ENCODE measurements at regions not wholly inside any gene's neighbourhood (a gene's known extent, or its start where the extent isn't known, plus 50 kb on each side); places are given as distances from the start of the nearest gene placed in this dataset.

GRCh38 chrX:113412106-113412505 is 571.5 kb upstream of the AMOT start:
- H3K36me3 ChIP-seq (ENCODE audit: insufficient read depth, insufficient read length, low read length) = no peaks in the 10 kb centered on the region
- H3K27me3 ChIP-seq (ENCODE audit: insufficient read depth, insufficient read length) = no peaks in the 10 kb centered on the region
- no peak overlapping the region for H3K9ac ChIP-seq (ENCODE audit: insufficient read length, low read depth)
- no peak overlapping the region for H3K4me3 ChIP-seq (ENCODE audit: insufficient read length, low read depth)
- no peaks in the 10 kb centered on the region for H3K9me3 ChIP-seq (ENCODE audit: insufficient read depth, low read length)
- TF ChIP-seq ZNF274 (IDR thresholded peaks at IDR 0.05; ENCODE audit: low read depth, low read length) (no peak), SUZ12 (IDR thresholded peaks at IDR 0.05; ENCODE audit: extremely low read depth, insufficient read depth, insufficient read length) (no peak), YY1 (IDR thresholded peaks at IDR 0.05; ENCODE audit: insufficient read depth, insufficient read length) (no peak)
- H3K4me1 ChIP-seq (ENCODE audit: insufficient read depth, insufficient read length) = no peaks in the 10 kb centered on the region
- DNase-seq (ENCODE audit: low read depth, low spot score) = no peak

- Histone ChIP-seq H3K9me3 (ENCODE audit: insufficient read depth, low read length) (peaks cover 5% of the 10 kb centered on the region; the same call in 1 of the 2 replicates), H3K4me3 (ENCODE audit: insufficient read length, low read depth) (no peak overlapping the region), H3K27me3 (ENCODE audit: insufficient read depth, insufficient read length) (no peaks in the 10 kb centered on the region), H3K9ac (ENCODE audit: insufficient read length, low read depth) (no peak overlapping the region), H3K36me3 (ENCODE audit: insufficient read depth, insufficient read length, low read length) (no peaks in the 10 kb centered on the region), H3K4me1 (ENCODE audit: insufficient read depth, insufficient read length) (no peaks in the 10 kb centered on the region)
- TF ChIP-seq SUZ12 (IDR thresholded peaks at IDR 0.05; ENCODE audit: extremely low read depth, insufficient read depth, insufficient read length) (no peak), YY1 (IDR thresholded peaks at IDR 0.05; ENCODE audit: insufficient read depth, insufficient read length) (no peak), ZNF274 (IDR thresholded peaks at IDR 0.05; ENCODE audit: low read depth, low read length) (no peak)
- no peak for DNase-seq (ENCODE audit: low read depth, low spot score)
Measured at GRCh38 chrX:113408843-113409242, 568.2 kb upstream of the AMOT start.

GRCh38 chrX:113400193-113400704 is 559.6 kb upstream of the AMOT start:
- Histone ChIP-seq H3K9ac (ENCODE audit: insufficient read length, low read depth) (no peak overlapping the region), H3K4me3 (ENCODE audit: insufficient read length, low read depth) (no peak overlapping the region)

GRCh38 chrX:113399506-113400192 is 559.0 kb upstream of the AMOT start:
- no peaks in the 10 kb centered on the region for H3K4me1 ChIP-seq (ENCODE audit: insufficient read depth, insufficient read length)
- H3K4me3 ChIP-seq (ENCODE audit: insufficient read length, low read depth) = no peak overlapping the region
- no peaks in the 10 kb centered on the region for H3K36me3 ChIP-seq (ENCODE audit: insufficient read depth, insufficient read length, low read length)
- DNase-seq (ENCODE audit: low read depth, low spot score) = no peak
- H3K27me3 ChIP-seq (ENCODE audit: insufficient read depth, insufficient read length) = no peaks in the 10 kb centered on the region
- TF ChIP-seq YY1 (IDR thresholded peaks at IDR 0.05; ENCODE audit: insufficient read depth, insufficient read length) = no peak
- TF ChIP-seq SUZ12 (IDR thresholded peaks at IDR 0.05; ENCODE audit: extremely low read depth, insufficient read depth, insufficient read length) = no peak
- peaks cover 47% of the 10 kb centered on the region for H3K9me3 ChIP-seq (ENCODE audit: insufficient read depth, low read length)
- no peak overlapping the region for H3K9ac ChIP-seq (ENCODE audit: insufficient read length, low read depth)

More at GRCh38 chrX:113400193-113400704, 559.6 kb upstream of the AMOT start:
- DNase-seq (ENCODE audit: low read depth, low spot score) = peak; percentile 32
- no peaks in the 10 kb centered on the region for H3K36me3 ChIP-seq (ENCODE audit: insufficient read depth, insufficient read length, low read length)
- H3K27me3 ChIP-seq (ENCODE audit: insufficient read depth, insufficient read length) = no peaks in the 10 kb centered on the region
- peaks cover 47% of the 10 kb centered on the region for H3K9me3 ChIP-seq (ENCODE audit: insufficient read depth, low read length)
- no peaks in the 10 kb centered on the region for H3K4me1 ChIP-seq (ENCODE audit: insufficient read depth, insufficient read length)
- TF ChIP-seq SUZ12 (IDR thresholded peaks at IDR 0.05; ENCODE audit: extremely low read depth, insufficient read depth, insufficient read length) (no peak), YY1 (IDR thresholded peaks at IDR 0.05; ENCODE audit: insufficient read depth, insufficient read length) (no peak), ZNF274 (IDR thresholded peaks at IDR 0.05; ENCODE audit: low read depth, low read length) (no peak)

GRCh38 chrX:113392355-113392754 is 551.7 kb upstream of the AMOT start:
- no peaks in the 10 kb centered on the region for H3K27me3 ChIP-seq (ENCODE audit: insufficient read depth, insufficient read length)
- peaks cover 17% of the 10 kb centered on the region; the same call in 1 of the 2 replicates for H3K9me3 ChIP-seq (ENCODE audit: insufficient read depth, low read length)
- no peak overlapping the region for H3K9ac ChIP-seq (ENCODE audit: insufficient read length, low read depth)
- DNase-seq (ENCODE audit: low read depth, low spot score) = no peak
- no peaks in the 10 kb centered on the region for H3K4me1 ChIP-seq (ENCODE audit: insufficient read depth, insufficient read length)
- H3K36me3 ChIP-seq (ENCODE audit: insufficient read depth, insufficient read length, low read length) = no peaks in the 10 kb centered on the region
- H3K4me3 ChIP-seq (ENCODE audit: insufficient read length, low read depth) = no peak overlapping the region
- TF ChIP-seq YY1 (IDR thresholded peaks at IDR 0.05; ENCODE audit: insufficient read depth, insufficient read length) (no peak), SUZ12 (IDR thresholded peaks at IDR 0.05; ENCODE audit: extremely low read depth, insufficient read depth, insufficient read length) (no peak), ZNF274 (IDR thresholded peaks at IDR 0.05; ENCODE audit: low read depth, low read length) (no peak)

- H3K9me3 ChIP-seq (ENCODE audit: insufficient read depth, low read length) = peaks cover 17% of the 10 kb centered on the region; the same call in 1 of the 2 replicates
- H3K4me1 ChIP-seq (ENCODE audit: insufficient read depth, insufficient read length) = no peaks in the 10 kb centered on the region
- no peak for DNase-seq (ENCODE audit: low read depth, low spot score)
- TF ChIP-seq YY1 (IDR thresholded peaks at IDR 0.05; ENCODE audit: insufficient read depth, insufficient read length) (no peak), SUZ12 (IDR thresholded peaks at IDR 0.05; ENCODE audit: extremely low read depth, insufficient read depth, insufficient read length) (no peak), ZNF274 (IDR thresholded peaks at IDR 0.05; ENCODE audit: low read depth, low read length) (no peak)
- no peaks in the 10 kb centered on the region for H3K27me3 ChIP-seq (ENCODE audit: insufficient read depth, insufficient read length)
- no peak overlapping the region for H3K9ac ChIP-seq (ENCODE audit: insufficient read length, low read depth)
- no peak overlapping the region for H3K4me3 ChIP-seq (ENCODE audit: insufficient read length, low read depth)
- H3K36me3 ChIP-seq (ENCODE audit: insufficient read depth, insufficient read length, low read length) = no peaks in the 10 kb centered on the region
Measured at GRCh38 chrX:113391875-113392274, 551.2 kb upstream of the AMOT start.

GRCh38 chrX:113390531-113390930 is 549.9 kb upstream of the AMOT start:
- DNase-seq (ENCODE audit: low read depth, low spot score) = no peak
- no peak overlapping the region for H3K4me3 ChIP-seq (ENCODE audit: insufficient read length, low read depth)
- no peaks in the 10 kb centered on the region for H3K27me3 ChIP-seq (ENCODE audit: insufficient read depth, insufficient read length)
- no peak overlapping the region for H3K9ac ChIP-seq (ENCODE audit: insufficient read length, low read depth)
- H3K9me3 ChIP-seq (ENCODE audit: insufficient read depth, low read length) = peaks cover 17% of the 10 kb centered on the region; the same call in 1 of the 2 replicates
- no peak for TF ChIP-seq SUZ12 (IDR thresholded peaks at IDR 0.05; ENCODE audit: extremely low read depth, insufficient read depth, insufficient read length)
- no peak for TF ChIP-seq ZNF274 (IDR thresholded peaks at IDR 0.05; ENCODE audit: low read depth, low read length)
- TF ChIP-seq YY1 (IDR thresholded peaks at IDR 0.05; ENCODE audit: insufficient read depth, insufficient read length) = no peak
- no peaks in the 10 kb centered on the region for H3K4me1 ChIP-seq (ENCODE audit: insufficient read depth, insufficient read length)
- no peaks in the 10 kb centered on the region for H3K36me3 ChIP-seq (ENCODE audit: insufficient read depth, insufficient read length, low read length)
